Neuronal stem cell (in vitro differentiated cells): ENCODE measurements at regions not wholly inside any gene's neighbourhood (a gene's known extent, or its start where the extent isn't known, plus 50 kb on each side); places are given as distances from the start of the nearest gene placed in this dataset.

Source experiments
- DNase-seq: peaks from one replicate; pipeline ENCODE4 v3.0.0-alpha.2; 2013; ENCODE audit warnings: low spot score
- H2AFZ ChIP-seq: one replicate; pipeline ENCODE4 v1.6.1; 2013; ENCODE audit warnings: mild to moderate bottlenecking, low read length, inconsistent platforms
- H2AK5ac ChIP-seq: 2 replicates; pipeline ENCODE4 v1.6.1; 2013; ENCODE audit warnings: low read depth, mild to moderate bottlenecking, inconsistent platforms, low read length, moderate library complexity, mixed read lengths
- H2BK120ac ChIP-seq: 2 replicates; pipeline ENCODE4 v1.6.1; 2013; ENCODE audit warnings: low read depth, mild to moderate bottlenecking, inconsistent platforms, low read length, moderate library complexity, mixed read lengths
- H2BK12ac ChIP-seq: one replicate; pipeline ENCODE4 v1.6.1; 2013; ENCODE audit warnings: low read length, inconsistent platforms
- H2BK15ac ChIP-seq: 2 replicates; pipeline ENCODE4 v1.6.1; 2013; ENCODE audit warnings: mild to moderate bottlenecking, low read length, inconsistent platforms, mixed read lengths
- H2BK5ac ChIP-seq: one replicate; pipeline ENCODE4 v1.6.1; 2013; ENCODE audit warnings: inconsistent platforms, mild to moderate bottlenecking, low read length, moderate library complexity
- H3K14ac ChIP-seq: one replicate; pipeline ENCODE4 v1.6.1; 2013; ENCODE audit warnings: low read length, inconsistent platforms
- H3K18ac ChIP-seq: 2 replicates; pipeline ENCODE4 v1.6.1; 2013; ENCODE audit warnings: low read length, inconsistent platforms
- H3K23ac ChIP-seq: 2 replicates; pipeline ENCODE4 v1.6.1; 2013; ENCODE audit warnings: low read depth, mild to moderate bottlenecking, mixed read lengths, low read length, inconsistent platforms; ENCODE audit not compliant: poor library complexity
- H3K27ac ChIP-seq: replicated peaks from 3 replicates; pipeline ENCODE4 v1.5.1; 2013; ENCODE audit warnings: low read length, inconsistent platforms
- H3K27me3 ChIP-seq, 3 experiments: 2 replicates each; pipeline ENCODE4 v1.6.1; 2013; ENCODE audit warnings: low read length in 3 of 3, mild to moderate bottlenecking in 2 of 3, inconsistent platforms in 1 of 3, low read depth in 1 of 3, mixed read lengths in 1 of 3, moderate library complexity in 1 of 3; ENCODE audit not compliant: control insufficient read depth in 3 of 3, insufficient read depth in 3 of 3
- H3K36me3 ChIP-seq, 2 donors: replicated peaks in 1 of 2; 2 replicates each; pipeline ENCODE4 v1.6.1; 2013; ENCODE audit warnings: low read length in 2 of 2; ENCODE audit not compliant: control insufficient read depth in 2 of 2, insufficient read depth in 2 of 2
- H3K4ac ChIP-seq: 2 replicates; pipeline ENCODE4 v1.6.1; 2013; ENCODE audit warnings: inconsistent platforms, mild to moderate bottlenecking, low read length, moderate library complexity
- H3K4me1 ChIP-seq, 2 donors: 1 replicate in 1 of 2; 2 replicates in 1 of 2; pipeline ENCODE4 v1.6.1; 2013; ENCODE audit warnings: low read length in 2 of 2, low read depth in 1 of 2; ENCODE audit not compliant: control insufficient read depth in 2 of 2, insufficient read depth in 1 of 2
- H3K4me2 ChIP-seq: one replicate; pipeline ENCODE4 v1.6.1; 2013; ENCODE audit warnings: mild to moderate bottlenecking, low read length, inconsistent platforms; ENCODE audit not compliant: insufficient read depth, poor library complexity, severe bottlenecking
- H3K4me3 ChIP-seq, 2 donors: 2 replicates each; pipeline ENCODE4 v1.5.1; 2013; ENCODE audit warnings: low read length in 2 of 2, mild to moderate bottlenecking in 2 of 2, inconsistent platforms in 1 of 2, moderate library complexity in 1 of 2
- H3K79me1 ChIP-seq: one replicate; pipeline ENCODE4 v1.6.1; 2013; ENCODE audit warnings: low read depth, mild to moderate bottlenecking, inconsistent platforms, low read length, moderate library complexity
- H3K9ac ChIP-seq: one replicate; pipeline ENCODE4 v1.6.1; 2013; ENCODE audit warnings: mild to moderate bottlenecking, low read depth, low read length, inconsistent platforms; ENCODE audit not compliant: poor library complexity
- H3K9me3 ChIP-seq, 2 donors: replicated peaks in 1 of 2; 2 replicates each; pipeline versions ENCODE3 to v1.6.1; 2013; ENCODE audit warnings: low read length in 2 of 2, mild to moderate bottlenecking in 2 of 2, inconsistent platforms in 1 of 2, low read depth in 1 of 2, mixed read lengths in 1 of 2, moderate library complexity in 1 of 2; ENCODE audit not compliant: control insufficient read depth in 2 of 2, insufficient read depth in 1 of 2
- H4K8ac ChIP-seq: one replicate; pipeline ENCODE4 v1.6.1; 2013; ENCODE audit warnings: low read depth, mild to moderate bottlenecking, inconsistent platforms, low read length, moderate library complexity
- H4K91ac ChIP-seq: one replicate; pipeline ENCODE4 v1.6.1; 2013; ENCODE audit warnings: low read length, low read depth, mild to moderate bottlenecking, inconsistent platforms; ENCODE audit not compliant: poor library complexity
- WGBS, 2 donors: extraction: QIAGEN DNeasy Blood & Tissue Kit; methylation state at CpG; one replicate each; pipeline ENCODE4 v1.1.7; 2013; ENCODE audit warnings: missing lambda C conversion rate in 2 of 2, mixed read lengths in 1 of 2; ENCODE audit not compliant: insufficient read length in 2 of 2, insufficient replicate concordance in 1 of 2; ENCODE audit errors: extremely low coverage in 2 of 2; 5-methylcytosine and 5-hydroxymethylcytosine counted together

- Histone ChIP-seq H4K91ac (no peak overlapping the region), H2BK12ac (no peak overlapping the region), H3K9me3 (no peaks in the 10 kb centered on the region), H2AK5ac (no peak overlapping the region), H3K23ac (no peak overlapping the region), H2BK120ac (no peak overlapping the region), H3K4me3 (no peak overlapping the region), H2BK5ac (no peak overlapping the region), H3K14ac (no peak overlapping the region), H3K9ac (no peak overlapping the region), H3K4me1 (peaks cover 0 to 8% of the 10 kb centered on the region in 2 donors), H3K4me2 (no peak overlapping the region), H3K27ac (no peak overlapping the region), H3K18ac (no peak overlapping the region), H2BK15ac (no peak overlapping the region), H2AFZ (no peak overlapping the region), H4K8ac (no peak overlapping the region), H3K4ac (no peak overlapping the region), H3K79me1 (no peaks in the 10 kb centered on the region), H3K36me3 (no peaks in the 10 kb centered on the region), H3K27me3 (no peaks in the 10 kb centered on the region)
- no peak for DNase-seq
- no CpG with 5 or more reads among the region's 3 CpGs for WGBS, 2 donors
These were observed 220.6 kb downstream of the DMAC1 start for GRCh38 chr9:7578951-7579350.

GRCh38 chr9:7570107-7570720, 229.4 kb downstream of the DMAC1 start:
- Histone ChIP-seq H2AFZ (no peak overlapping the region), H3K79me1 (no peaks in the 10 kb centered on the region), H2BK5ac (no peak overlapping the region), H4K8ac (no peak overlapping the region), H3K18ac (no peak overlapping the region), H3K4me2 (no peak overlapping the region), H2BK15ac (no peak overlapping the region), H3K9ac (no peak overlapping the region), H3K27ac (no peak overlapping the region), H2BK12ac (no peak overlapping the region), H2AK5ac (no peak overlapping the region), H3K4me1 (no peaks in the 10 kb centered on the region), H3K23ac (no peak overlapping the region), H3K14ac (no peak overlapping the region), H3K27me3 (no peaks in the 10 kb centered on the region), H3K4ac (no peak overlapping the region), H3K4me3 (no peak overlapping the region), H2BK120ac (no peak overlapping the region), H3K36me3 (no peaks in the 10 kb centered on the region), H3K9me3 (no peaks in the 10 kb centered on the region), H4K91ac (no peak overlapping the region)
- DNase-seq = peak; percentile 51
- no CpG with 5 or more reads among the region's 1 CpG for WGBS, 2 donors

GRCh38 chr9:7567687-7568086, 231.9 kb downstream of the DMAC1 start:
- Histone ChIP-seq H4K8ac (no peak overlapping the region), H3K4ac (no peak overlapping the region), H3K9me3 (no peaks in the 10 kb centered on the region), H2AK5ac (no peak overlapping the region), H2BK120ac (no peak overlapping the region), H2BK12ac (no peak overlapping the region), H3K9ac (no peak overlapping the region), H3K4me3 (no peak overlapping the region), H2BK15ac (no peak overlapping the region), H2BK5ac (no peak overlapping the region), H3K4me1 (no peaks in the 10 kb centered on the region), H3K27me3 (no peaks in the 10 kb centered on the region), H3K18ac (no peak overlapping the region), H2AFZ (no peak overlapping the region), H3K23ac (no peak overlapping the region), H3K27ac (no peak overlapping the region), H3K79me1 (no peaks in the 10 kb centered on the region), H3K4me2 (no peak overlapping the region), H3K14ac (no peak overlapping the region), H4K91ac (no peak overlapping the region), H3K36me3 (no peaks in the 10 kb centered on the region)
- DNase-seq = no peak
- WGBS, 2 donors = no CpG with 5 or more reads among the region's 2 CpGs

- no peaks in the 10 kb centered on the region for H3K79me1 ChIP-seq
- no peak overlapping the region for H4K8ac ChIP-seq
- H2AK5ac ChIP-seq = no peak overlapping the region
- H3K23ac ChIP-seq = no peak overlapping the region
- no peaks in the 10 kb centered on the region for H3K36me3 ChIP-seq
- no peak overlapping the region for H2AFZ ChIP-seq
- H3K18ac ChIP-seq = peak overlapping the region; percentile 7
- no peak overlapping the region for H2BK5ac ChIP-seq
- no peaks in the 10 kb centered on the region for H3K9me3 ChIP-seq
- H4K91ac ChIP-seq = no peak overlapping the region
- H2BK15ac ChIP-seq = no peak overlapping the region
- no peak overlapping the region for H3K4ac ChIP-seq
- WGBS, 2 donors = no CpG with 5 or more reads among the region's 6 CpGs
- H3K14ac ChIP-seq = no peak overlapping the region
- H2BK120ac ChIP-seq = no peak overlapping the region
- H3K4me1 ChIP-seq = peaks cover 2 to 5% of the 10 kb centered on the region in 2 donors
- H3K4me2 ChIP-seq = no peak overlapping the region
- H2BK12ac ChIP-seq = no peak overlapping the region
- no peak overlapping the region for H3K4me3 ChIP-seq
- H3K27ac ChIP-seq = no peak overlapping the region
- DNase-seq = no peak
- no peak overlapping the region for H3K9ac ChIP-seq
- H3K27me3 ChIP-seq = no peaks in the 10 kb centered on the region
These were observed 238.0 kb downstream of the DMAC1 start for GRCh38 chr9:7561527-7562080.
